GM23338 (cell line): ENCODE measurements at regions not wholly inside any gene's neighbourhood (a gene's known extent, or its start where the extent isn't known, plus 50 kb on each side); places are given as distances from the start of the nearest gene placed in this dataset.

Source experiments
- ATAC-seq: fragments of 200-7000 bp; cut with Tn5 transposase; 3 replicates; pipeline ENCODE4 v1.9.1; 2020
- DNase-seq: peaks from one replicate; pipeline ENCODE4 v3.0.0-alpha.2; 2015; ENCODE audit warnings: low spot score
- H2AFZ ChIP-seq: fragments of 200-600 bp; sonication (generic); 2 replicates; pipeline ENCODE4 v1.8.0; 2016; ENCODE audit warnings: antibody characterized with exemption, mild to moderate bottlenecking, moderate library complexity
- H3F3A ChIP-seq: fragments of 200-600 bp; sonication (generic); replicated peaks from 2 replicates; pipeline ENCODE4 v1.8.0; 2017; ENCODE audit warnings: antibody characterized with exemption, mixed run types, low read depth
- H3K27ac ChIP-seq: fragments of 200-600 bp; sonication (generic); 2 replicates; pipeline ENCODE4 v1.6.1; 2016; ENCODE audit warnings: low read depth
- H3K27me3 ChIP-seq: fragments of 200-600 bp; sonication (generic); 2 replicates; pipeline ENCODE4 v1.8.0; 2016; ENCODE audit warnings: mild to moderate bottlenecking, mixed run types, moderate library complexity; ENCODE audit not compliant: insufficient read depth
- H3K36me3 ChIP-seq: fragments of 200-600 bp; sonication (generic); 2 replicates; pipeline ENCODE4 v1.8.0; 2016; ENCODE audit warnings: mild to moderate bottlenecking; ENCODE audit not compliant: insufficient read depth
- H3K4me1 ChIP-seq: fragments of 200-600 bp; sonication (generic); 2 replicates; pipeline ENCODE4 v1.8.0; 2016; ENCODE audit warnings: mild to moderate bottlenecking, moderate library complexity; ENCODE audit not compliant: insufficient read depth
- H3K4me2 ChIP-seq: fragments of 200-600 bp; sonication (generic); 2 replicates; pipeline ENCODE4 v1.7.1; 2017; ENCODE audit warnings: mixed run types
- H3K4me3 ChIP-seq: fragments of 200-600 bp; sonication (generic); 2 replicates; pipeline ENCODE4 v1.6.1; 2016; ENCODE audit warnings: mixed run types
- H3K79me2 ChIP-seq: fragments of 200-600 bp; sonication (generic); replicated peaks from 2 replicates; pipeline ENCODE4 v1.8.0; 2017; ENCODE audit warnings: mild to moderate bottlenecking; ENCODE audit not compliant: insufficient read depth
- H3K9me2 ChIP-seq: fragments of 200-600 bp; sonication (generic); 2 replicates; pipeline ENCODE4 v1.8.0; 2017; ENCODE audit not compliant: insufficient read depth
- H4K20me1 ChIP-seq: fragments of 200-600 bp; sonication (generic); replicated peaks from 2 replicates; pipeline ENCODE4 v1.8.0; 2017; ENCODE audit warnings: mild to moderate bottlenecking; ENCODE audit not compliant: insufficient read depth
- H3K27ac Mint-ChIP-seq: 2 replicates; pipeline ENCODE4 v1.8.0; 2020; ENCODE audit warnings: inconsistent platforms, mild to moderate bottlenecking, moderate library complexity, mixed read lengths
- H3K27me3 Mint-ChIP-seq: 3 replicates; pipeline ENCODE4 v1.8.0; 2022; ENCODE audit warnings: low read depth, mild to moderate bottlenecking, moderate library complexity, mixed read lengths, inconsistent platforms; ENCODE audit not compliant: insufficient read depth, poor library complexity
- H3K36me3 Mint-ChIP-seq: 3 replicates; pipeline ENCODE4 v1.8.0; 2021; ENCODE audit warnings: low read depth, mild to moderate bottlenecking, inconsistent platforms, moderate library complexity, mixed read lengths
- H3K4me1 Mint-ChIP-seq: 3 replicates; pipeline ENCODE4 v1.8.0; 2020; ENCODE audit warnings: mild to moderate bottlenecking, inconsistent platforms, mixed read lengths
- H3K4me3 Mint-ChIP-seq: 3 replicates; pipeline ENCODE4 v1.8.0; 2021; ENCODE audit warnings: moderate library complexity, mild to moderate bottlenecking, inconsistent platforms, mixed read lengths
- H3K9me3 Mint-ChIP-seq: 3 replicates; pipeline ENCODE4 v1.8.0; 2020; ENCODE audit warnings: moderate library complexity, mild to moderate bottlenecking, inconsistent platforms, mixed read lengths
- CREB1 ChIP-seq: fragments of 250-450 bp; sonication (Bioruptor Pico); IDR thresholded peaks from 2 replicates; pipeline ENCODE4 v1.5.0; 2020; ENCODE audit warnings: low read depth, mild to moderate bottlenecking, moderate library complexity
- EZH2 ChIP-seq: fragments of 200-600 bp; sonication (generic); IDR thresholded peaks from one replicate; pipeline ENCODE4 v1.8.0; 2017; ENCODE audit warnings: antibody characterized with exemption, mild to moderate bottlenecking, low read depth; ENCODE audit not compliant: unreplicated experiment
- EZH2phosphoT487 ChIP-seq: fragments of 200-600 bp; sonication (generic); IDR thresholded peaks from one replicate; pipeline ENCODE4 v1.8.1; 2018; ENCODE audit warnings: antibody characterized with exemption; ENCODE audit not compliant: unreplicated experiment
- JUNB ChIP-seq: IDR thresholded peaks from one replicate; pipeline ENCODE4 v1.6.1; 2016; ENCODE audit warnings: antibody characterized with exemption; ENCODE audit not compliant: unreplicated experiment
- NANOG ChIP-seq: IDR thresholded peaks from 2 replicates; pipeline ENCODE4 v1.6.1; 2016; ENCODE audit warnings: antibody characterized with exemption, borderline replicate concordance
- POLR2AphosphoS5 ChIP-seq: IDR thresholded peaks from 2 replicates; pipeline ENCODE4 v1.6.1; 2016; ENCODE audit warnings: antibody characterized with exemption, low read depth
- REST ChIP-seq: IDR thresholded peaks from one replicate; pipeline ENCODE4 v1.6.1; 2018; ENCODE audit warnings: antibody characterized with exemption; ENCODE audit not compliant: unreplicated experiment
- STAT1 ChIP-seq: IDR thresholded peaks from one replicate; pipeline ENCODE4 v1.6.1; 2016; ENCODE audit warnings: antibody characterized with exemption; ENCODE audit not compliant: unreplicated experiment
- ZNF114 ChIP-seq: fragments of 250-450 bp; sonication (Bioruptor Pico); IDR thresholded peaks from 2 replicates; pipeline ENCODE4 v1.5.0; 2020; ENCODE audit warnings: mild to moderate bottlenecking, moderate library complexity
- ZNF462 ChIP-seq: fragments of 250-450 bp; sonication (Bioruptor Pico); IDR thresholded peaks from 2 replicates; pipeline ENCODE4 v1.5.0; 2020; ENCODE audit warnings: mild to moderate bottlenecking, moderate library complexity

- Histone ChIP-seq H3K36me3 (no peaks in the 10 kb centered on the region), H3K79me2 (no peaks in the 10 kb centered on the region), H4K20me1 (no peaks in the 10 kb centered on the region), H3K4me3 (no peak overlapping the region), H3K9me2 (peaks cover 5% of the 10 kb centered on the region; the same call in 1 of the 2 replicates), H3K27me3 (no peaks in the 10 kb centered on the region), H3K4me1 (peaks cover 3% of the 10 kb centered on the region; the same call in 1 of the 2 replicates), H3K27ac (no peak overlapping the region), H3K4me2 (no peak overlapping the region), H3F3A (no peaks in the 10 kb centered on the region), H2AFZ (peak overlapping the region; percentile 91; the same call in 1 of the 2 replicates)
- peaks cover 2% of the 10 kb centered on the region for H3K27me3 Mint-ChIP-seq
- no peaks in the 10 kb centered on the region for H3K36me3 Mint-ChIP-seq
- H3K4me1 Mint-ChIP-seq: no peaks in the 10 kb centered on the region
- no peak overlapping the region for H3K27ac Mint-ChIP-seq
- no peak for TF ChIP-seq CREB1 (CRISPR knock-in tag)
- no peak for TF ChIP-seq ZNF462 (CRISPR knock-in tag)
- no peak for TF ChIP-seq POLR2AphosphoS5
- no peak for TF ChIP-seq EZH2
- TF ChIP-seq NANOG: no peak
- no peak for TF ChIP-seq REST
- no peak for TF ChIP-seq EZH2phosphoT487
- TF ChIP-seq STAT1: no peak
- no peak for TF ChIP-seq ZNF114 (CRISPR knock-in tag)
- no peak for TF ChIP-seq JUNB
- DNase-seq: no peak
- no peak overlapping the region for H3K4me3 Mint-ChIP-seq
- H3K9me3 Mint-ChIP-seq: no peaks in the 10 kb centered on the region
- ATAC-seq: no peak
Observed at GRCh38 chr4:26227601-26228229, 93.1 kb upstream of the RBPJ start.
